Fibroblast of mammary gland (primary cell): ENCODE measurements at regions not wholly inside any gene's neighbourhood (a gene's known extent, or its start where the extent isn't known, plus 50 kb on each side); places are given as distances from the start of the nearest gene placed in this dataset.

Experiments
- DNase-seq: peaks from one replicate; pipeline ENCODE4 v3.0.0-alpha.2; 2010; ENCODE audit warnings: low read depth
- H3K4me3 ChIP-seq: 2 replicates; pipeline ENCODE4 v1.5.1; 2011; ENCODE audit warnings: low read depth, mild to moderate bottlenecking, low read length, moderate library complexity; ENCODE audit not compliant: control insufficient read depth
- TF ChIP-seq, protein P1 (sequence below): conservative IDR thresholded peaks from 2 replicates; pipeline ENCODE4 v1.5.1; 2011; ENCODE audit warnings: low read depth, low read length, inconsistent platforms; ENCODE audit not compliant: control insufficient read depth, insufficient read depth

DNA sequence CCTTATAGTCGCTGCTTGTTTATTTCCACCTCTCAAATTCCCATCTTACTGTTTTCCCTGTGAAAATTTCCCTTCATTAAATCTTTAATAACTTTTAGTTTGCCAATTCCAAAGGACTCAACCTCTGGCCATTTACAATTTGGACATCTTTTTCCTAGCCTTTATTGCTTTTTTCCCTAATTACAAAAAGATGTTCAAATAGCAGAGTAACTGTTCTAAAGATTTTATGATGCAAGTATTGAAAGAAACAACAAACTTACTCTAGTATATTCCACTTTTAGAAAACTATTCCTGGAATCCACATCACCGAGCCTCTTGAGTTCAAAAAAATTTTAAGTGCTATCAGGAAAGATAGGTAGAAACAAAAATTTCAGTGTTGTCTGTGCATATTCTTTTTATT, 174.1 kb upstream of the UBE2E2 start:
- no peak overlapping the region for H3K4me3 ChIP-seq
- no peak for DNase-seq
- TF ChIP-seq, protein P1, sequence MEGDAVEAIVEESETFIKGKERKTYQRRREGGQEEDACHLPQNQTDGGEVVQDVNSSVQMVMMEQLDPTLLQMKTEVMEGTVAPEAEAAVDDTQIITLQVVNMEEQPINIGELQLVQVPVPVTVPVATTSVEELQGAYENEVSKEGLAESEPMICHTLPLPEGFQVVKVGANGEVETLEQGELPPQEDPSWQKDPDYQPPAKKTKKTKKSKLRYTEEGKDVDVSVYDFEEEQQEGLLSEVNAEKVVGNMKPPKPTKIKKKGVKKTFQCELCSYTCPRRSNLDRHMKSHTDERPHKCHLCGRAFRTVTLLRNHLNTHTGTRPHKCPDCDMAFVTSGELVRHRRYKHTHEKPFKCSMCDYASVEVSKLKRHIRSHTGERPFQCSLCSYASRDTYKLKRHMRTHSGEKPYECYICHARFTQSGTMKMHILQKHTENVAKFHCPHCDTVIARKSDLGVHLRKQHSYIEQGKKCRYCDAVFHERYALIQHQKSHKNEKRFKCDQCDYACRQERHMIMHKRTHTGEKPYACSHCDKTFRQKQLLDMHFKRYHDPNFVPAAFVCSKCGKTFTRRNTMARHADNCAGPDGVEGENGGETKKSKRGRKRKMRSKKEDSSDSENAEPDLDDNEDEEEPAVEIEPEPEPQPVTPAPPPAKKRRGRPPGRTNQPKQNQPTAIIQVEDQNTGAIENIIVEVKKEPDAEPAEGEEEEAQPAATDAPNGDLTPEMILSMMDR = no peak

- TF ChIP-seq, protein P1 = no peak
- DNase-seq = no peak
Observed at GRCh38 chr3:23035927-23036640, 167.0 kb upstream of the UBE2E2 start.

GRCh38 chr3:23036728-23037127, 166.4 kb upstream of the UBE2E2 start:
- TF ChIP-seq, protein P1 = no peak
- DNase-seq = no peak
- no peak overlapping the region for H3K4me3 ChIP-seq

More at GRCh38 chr3:23035927-23036640, 167.0 kb upstream of the UBE2E2 start:
- H3K4me3 ChIP-seq = no peak overlapping the region

GRCh38 chr3:23038471-23038870, 164.7 kb upstream of the UBE2E2 start:
- H3K4me3 ChIP-seq = no peak overlapping the region
- DNase-seq = no peak
- TF ChIP-seq, protein P1 = no peak

DNA sequence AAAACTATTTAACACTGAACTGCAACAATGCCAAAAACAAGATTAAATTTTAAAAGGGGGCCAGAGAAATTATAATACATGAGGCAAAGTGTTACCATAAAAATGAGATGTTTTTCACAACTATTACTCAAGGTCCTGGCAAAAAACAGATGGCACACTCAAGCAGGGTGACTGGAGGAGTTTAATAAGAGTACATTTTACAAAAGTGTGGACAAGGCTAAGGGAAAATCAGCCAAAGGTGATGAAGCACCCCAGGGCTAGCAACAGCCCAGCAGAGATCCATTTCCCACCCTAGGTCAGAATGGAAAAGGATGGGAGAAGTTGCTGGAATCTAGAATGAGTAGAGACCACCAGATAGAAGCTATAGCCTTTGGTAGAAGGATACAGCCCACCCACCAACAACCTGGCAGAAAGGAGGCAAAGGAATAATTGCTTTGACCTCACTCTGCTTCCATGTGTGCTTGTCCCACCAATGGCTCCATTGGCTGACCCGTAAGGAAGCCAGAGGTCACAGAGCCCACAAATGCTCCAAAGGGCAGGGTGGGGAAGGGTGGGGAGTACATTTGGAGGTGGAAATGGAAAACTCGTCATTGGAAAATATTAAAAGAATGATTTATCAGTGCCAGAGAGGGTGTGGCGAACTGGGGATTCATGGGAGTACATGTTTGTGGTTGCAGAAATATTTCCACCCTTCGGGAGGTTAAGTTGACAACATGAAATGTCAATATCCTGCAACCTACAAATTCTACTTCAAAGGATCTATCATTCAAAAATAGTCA, 161.0 kb upstream of the UBE2E2 start:
- no peak overlapping the region for H3K4me3 ChIP-seq

DNA sequence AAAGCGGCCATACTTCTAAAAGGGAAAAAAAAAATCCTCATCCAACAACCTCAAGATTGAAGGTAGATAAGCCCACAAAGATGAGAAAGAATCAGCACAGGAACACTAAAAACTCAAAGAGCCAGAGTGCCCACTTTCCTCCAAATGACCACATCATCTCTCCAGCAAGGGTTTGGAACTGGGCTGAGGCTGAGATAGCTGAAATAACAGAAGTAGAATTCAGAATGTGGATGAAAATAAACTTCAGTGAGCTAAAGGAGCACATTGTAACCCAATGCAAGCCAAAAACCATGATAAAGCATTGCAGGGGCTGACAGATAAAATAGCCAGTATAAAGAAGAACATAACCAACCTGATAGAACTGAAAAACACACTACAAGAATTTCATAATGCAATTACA, 158.7 kb upstream of the UBE2E2 start:
- no peak for DNase-seq
- H3K4me3 ChIP-seq = no peak overlapping the region
- TF ChIP-seq, protein P1 = no peak

More for the DNA sequence above, 161.0 kb upstream of the UBE2E2 start:
- TF ChIP-seq, protein P1 = no peak
- DNase-seq = peak; percentile 26
